Right lobe of liver (tissue), 6 donors: ENCODE measurements at regions not wholly inside any gene's neighbourhood (a gene's known extent, or its start where the extent isn't known, plus 50 kb on each side); places are given as distances from the start of the nearest gene placed in this dataset.

ENCODE experiments used
- ATAC-seq, 4 donors: fragments of 200-7000 bp; cut with Tn5 transposase; one replicate each; pipeline ENCODE4 v1.9.1; 2020; ENCODE audit warnings: mild to moderate bottlenecking in 4 of 4, moderate library complexity in 4 of 4
- DNase-seq, 3 donors: peaks; one replicate each; pipeline ENCODE4 v3.0.0-alpha.2; 2020
- H3K27ac ChIP-seq, 3 donors: fragments of 200-600 bp; one replicate each; pipeline ENCODE4 v1.8.0; 2022
- H3K27me3 ChIP-seq, 2 donors: fragments of 200-600 bp; one replicate each; pipeline ENCODE4 v1.8.0; 2022
- H3K36me3 ChIP-seq, 4 donors: fragments of 200-600 bp; sonication (generic) in 1 of 4; one replicate each; pipeline versions ENCODE4 v1.5.1 to v1.8.0; 2017 to 2022; ENCODE audit warnings: control low read depth in 1 of 4
- H3K4me1 ChIP-seq, 4 donors: fragments of 200-600 bp; sonication (generic) in 1 of 4; one replicate each; pipeline versions ENCODE4 v1.5.1 to v1.8.0; 2017 to 2022; ENCODE audit warnings: control low read depth in 1 of 4
- H3K4me3 ChIP-seq, 3 donors: fragments of 200-600 bp; one replicate each; pipeline ENCODE4 v1.8.0; 2022
- H3K9me3 ChIP-seq, 4 donors: fragments of 200-600 bp; sonication (generic) in 1 of 4; one replicate each; pipeline versions ENCODE4 v1.5.1 to v1.8.0; 2017 to 2022; ENCODE audit warnings: control low read depth in 1 of 4
- POLR2A ChIP-seq: fragments of 450-650 bp; IDR thresholded peaks from one replicate; pipeline ENCODE4 v1.6.1; 2017; ENCODE audit warnings: antibody characterized with exemption, mild to moderate bottlenecking
- WGBS: methylation state at CpG from one replicate; pipeline ENCODE4 v1.1.6; 2018; ENCODE audit warnings: low coverage, low lambda C conversion rate; ENCODE audit not compliant: insufficient coverage; ENCODE audit errors: missing lambda C conversion rate; 5-methylcytosine and 5-hydroxymethylcytosine counted together
- intact Hi-C, 2 donors: fragments of 100-400 bp; cut with DNase I; formaldehyde crosslinking; loops; one replicate each; pipeline versions ENCODE4 v1.11.2 to v1.14.1; 2022
- TF ChIP-seq, protein P1 (sequence below), 4 donors: fragments of 200-600 bp in 3 of 4; fragments of 450-650 bp in 1 of 4; IDR thresholded peaks; one replicate each; pipeline versions ENCODE4 v1.5.1 to v1.8.0; 2016 to 2022; ENCODE audit warnings: antibody characterized with exemption in 4 of 4, mild to moderate bottlenecking in 2 of 4
- donor health status: DM: no; HTN: yes; CAD: no.
- donor health status: DM: no; HTN: no; CAD: no.
- donor health status: DM: no; HTN: no; CAD: no.
- donor health status: DM: no; HTN: yes; CAD: no.
- donor health status: DM: no; HTN: yes; CAD: no.

- H3K36me3 ChIP-seq: no peaks in the 10 kb centered on the region
- DNase-seq (no peak), ATAC-seq (no peak)
- no peaks in the 10 kb centered on the region for H3K4me1 ChIP-seq
- WGBS: 84% methylated on average over 7 of the region's 12 CpGs
- intact Hi-C loops: no loop called here
- TF ChIP-seq POLR2A: no peak
- H3K27me3 ChIP-seq: no peaks in the 10 kb centered on the region
- H3K9me3 ChIP-seq: no peaks in the 10 kb centered on the region
- H3K27ac ChIP-seq: no peak overlapping the region
- no peak overlapping the region for H3K4me3 ChIP-seq
Observed at GRCh38 chr1:9422911-9423505, 116.3 kb upstream of the SLC25A33 start.

- no peak overlapping the region for H3K27ac ChIP-seq
- DNase-seq (no peak), ATAC-seq (no peak)
- H3K27me3 ChIP-seq: no peaks in the 10 kb centered on the region
- 51% methylated on average over 4 of the region's 4 CpGs for WGBS
- H3K4me1 ChIP-seq: peaks cover 0 to 5% (median 0%) of the 10 kb centered on the region in 4 donors
- intact Hi-C loops: no loop called here
- no peaks in the 10 kb centered on the region for H3K36me3 ChIP-seq
- no peaks in the 10 kb centered on the region for H3K9me3 ChIP-seq
- no peak for TF ChIP-seq POLR2A
- TF ChIP-seq, protein P1, sequence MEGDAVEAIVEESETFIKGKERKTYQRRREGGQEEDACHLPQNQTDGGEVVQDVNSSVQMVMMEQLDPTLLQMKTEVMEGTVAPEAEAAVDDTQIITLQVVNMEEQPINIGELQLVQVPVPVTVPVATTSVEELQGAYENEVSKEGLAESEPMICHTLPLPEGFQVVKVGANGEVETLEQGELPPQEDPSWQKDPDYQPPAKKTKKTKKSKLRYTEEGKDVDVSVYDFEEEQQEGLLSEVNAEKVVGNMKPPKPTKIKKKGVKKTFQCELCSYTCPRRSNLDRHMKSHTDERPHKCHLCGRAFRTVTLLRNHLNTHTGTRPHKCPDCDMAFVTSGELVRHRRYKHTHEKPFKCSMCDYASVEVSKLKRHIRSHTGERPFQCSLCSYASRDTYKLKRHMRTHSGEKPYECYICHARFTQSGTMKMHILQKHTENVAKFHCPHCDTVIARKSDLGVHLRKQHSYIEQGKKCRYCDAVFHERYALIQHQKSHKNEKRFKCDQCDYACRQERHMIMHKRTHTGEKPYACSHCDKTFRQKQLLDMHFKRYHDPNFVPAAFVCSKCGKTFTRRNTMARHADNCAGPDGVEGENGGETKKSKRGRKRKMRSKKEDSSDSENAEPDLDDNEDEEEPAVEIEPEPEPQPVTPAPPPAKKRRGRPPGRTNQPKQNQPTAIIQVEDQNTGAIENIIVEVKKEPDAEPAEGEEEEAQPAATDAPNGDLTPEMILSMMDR (IDR thresholded peaks at IDR 0.05): no peak
- H3K4me3 ChIP-seq: no peak overlapping the region
Observed at GRCh38 chr1:9424261-9424660, 115.0 kb upstream of the SLC25A33 start.

GRCh38 chr1:9425859-9426258, 113.4 kb upstream of the SLC25A33 start:
- intact Hi-C loops: no loop called here
- Histone ChIP-seq H3K9me3 (no peaks in the 10 kb centered on the region), H3K4me3 (no peak overlapping the region), H3K4me1 (peaks cover 0 to 10% (median 0%) of the 10 kb centered on the region in 4 donors), H3K27ac (no peak overlapping the region), H3K36me3 (no peaks in the 10 kb centered on the region), H3K27me3 (no peaks in the 10 kb centered on the region)
- ATAC-seq: no peak
- TF ChIP-seq, protein P1 (IDR thresholded peaks at IDR 0.05): no peak
- DNase-seq: no peak
- WGBS: 46% methylated on average over 4 of the region's 7 CpGs

DNA sequence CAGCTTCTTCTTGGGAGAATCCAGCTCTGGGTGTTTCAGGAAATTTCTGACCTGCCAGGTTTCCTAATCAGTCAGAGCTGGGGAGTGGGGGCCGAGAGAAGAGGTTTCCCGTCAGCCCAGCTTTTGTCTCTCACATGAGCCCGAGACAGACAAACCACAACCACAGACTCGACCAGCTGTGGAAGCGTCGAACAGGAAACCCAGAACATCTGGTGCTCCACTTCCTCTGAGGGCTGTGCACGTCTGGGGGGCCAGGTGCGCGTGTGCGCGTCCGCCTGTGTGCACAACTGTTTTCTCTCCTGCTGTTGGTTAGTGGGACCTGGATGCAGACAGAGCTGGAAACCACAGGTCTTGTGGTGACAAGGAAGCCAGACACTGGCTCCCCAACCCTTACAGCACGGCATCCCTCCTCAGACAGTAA, 113.0 kb upstream of the SLC25A33 start:
- H3K27me3 ChIP-seq: no peaks in the 10 kb centered on the region
- no peak for DNase-seq
- no peak for ATAC-seq
- H3K36me3 ChIP-seq: no peaks in the 10 kb centered on the region
- no peak overlapping the region for H3K27ac ChIP-seq
- peaks cover 0 to 10% (median 0%) of the 10 kb centered on the region in 4 donors for H3K4me1 ChIP-seq
- TF ChIP-seq, protein P1 (IDR thresholded peaks at IDR 0.05): no peak
- H3K9me3 ChIP-seq: no peaks in the 10 kb centered on the region
- no peak overlapping the region for H3K4me3 ChIP-seq
- intact Hi-C loops: no loop called here
- 83% methylated on average over 1 of the region's 13 CpGs for WGBS

- intact Hi-C loops: no loop called here
- no peak overlapping the region for H3K27ac ChIP-seq
- 63% methylated on average over 2 of the region's 2 CpGs for WGBS
- no peaks in the 10 kb centered on the region for H3K9me3 ChIP-seq
- TF ChIP-seq, protein P1 (IDR thresholded peaks at IDR 0.05): no peak
- no peak for TF ChIP-seq POLR2A
- no peaks in the 10 kb centered on the region for H3K36me3 ChIP-seq
- DNase-seq: no peak
- no peak for ATAC-seq
- H3K4me1 ChIP-seq: peaks cover 0 to 10% (median 0%) of the 10 kb centered on the region in 4 donors
- H3K4me3 ChIP-seq: no peak overlapping the region
- no peaks in the 10 kb centered on the region for H3K27me3 ChIP-seq
Observed at GRCh38 chr1:9427388-9427787, 111.9 kb upstream of the SLC25A33 start.
